ENCODE measurements at regions not wholly inside any gene's neighbourhood (a gene's known extent, or its start where the extent isn't known, plus 50 kb on each side); places are given as distances from the start of the nearest gene placed in this dataset.

DNA sequence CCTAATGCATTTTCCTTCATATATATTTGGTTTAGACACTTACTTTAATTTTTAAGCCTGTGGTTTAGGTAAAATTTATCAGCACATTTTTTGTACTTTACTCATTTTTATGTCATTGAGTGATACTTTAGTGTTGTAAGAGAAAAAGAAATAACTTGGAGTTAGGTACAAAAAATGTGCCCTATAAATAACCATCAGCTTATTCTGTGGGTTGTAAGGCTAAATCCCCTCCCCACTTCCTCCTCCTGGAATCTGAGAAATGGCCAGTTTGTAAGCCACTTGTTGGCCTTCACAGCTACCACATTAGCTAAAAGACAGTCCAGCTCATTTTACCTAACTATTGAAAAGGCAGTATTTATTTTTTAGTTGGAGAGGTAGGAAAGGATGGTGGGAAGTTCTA lies 576.3 kb downstream of the PKHD1 start:
- TF ChIP-seq, protein P1, sequence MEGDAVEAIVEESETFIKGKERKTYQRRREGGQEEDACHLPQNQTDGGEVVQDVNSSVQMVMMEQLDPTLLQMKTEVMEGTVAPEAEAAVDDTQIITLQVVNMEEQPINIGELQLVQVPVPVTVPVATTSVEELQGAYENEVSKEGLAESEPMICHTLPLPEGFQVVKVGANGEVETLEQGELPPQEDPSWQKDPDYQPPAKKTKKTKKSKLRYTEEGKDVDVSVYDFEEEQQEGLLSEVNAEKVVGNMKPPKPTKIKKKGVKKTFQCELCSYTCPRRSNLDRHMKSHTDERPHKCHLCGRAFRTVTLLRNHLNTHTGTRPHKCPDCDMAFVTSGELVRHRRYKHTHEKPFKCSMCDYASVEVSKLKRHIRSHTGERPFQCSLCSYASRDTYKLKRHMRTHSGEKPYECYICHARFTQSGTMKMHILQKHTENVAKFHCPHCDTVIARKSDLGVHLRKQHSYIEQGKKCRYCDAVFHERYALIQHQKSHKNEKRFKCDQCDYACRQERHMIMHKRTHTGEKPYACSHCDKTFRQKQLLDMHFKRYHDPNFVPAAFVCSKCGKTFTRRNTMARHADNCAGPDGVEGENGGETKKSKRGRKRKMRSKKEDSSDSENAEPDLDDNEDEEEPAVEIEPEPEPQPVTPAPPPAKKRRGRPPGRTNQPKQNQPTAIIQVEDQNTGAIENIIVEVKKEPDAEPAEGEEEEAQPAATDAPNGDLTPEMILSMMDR (IDR thresholded peaks at IDR 0.05), result no peak
- no peak for TF ChIP-seq POLR2A (IDR thresholded peaks at IDR 0.05)

Measured in heart left ventricle (tissue), 13 donors.